Astrocyte (in vitro differentiated cells and primary cell): ENCODE measurements at regions not wholly inside any gene's neighbourhood (a gene's known extent, or its start where the extent isn't known, plus 50 kb on each side); places are given as distances from the start of the nearest gene placed in this dataset.

ENCODE experiments used
- CTCF ChIP-seq: IDR thresholded peaks from 2 replicates; pipeline ENCODE4 v1.5.1; 2011; ENCODE audit warnings: low read depth, mild to moderate bottlenecking, inconsistent platforms, low read length, moderate library complexity; ENCODE audit not compliant: insufficient read depth
- EZH2 ChIP-seq: IDR thresholded peaks from 2 replicates; pipeline ENCODE4 v1.6.1; 2012; ENCODE audit warnings: mild to moderate bottlenecking, low read length, inconsistent platforms; ENCODE audit not compliant: insufficient read depth

GRCh38 chr5:7050986-7051385, 337.8 kb downstream of the TENT4A start:
- TF ChIP-seq CTCF, result no peak
- no peak for TF ChIP-seq EZH2
